Central memory CD4-positive, alpha-beta T cell (primary cell): ENCODE measurements at regions not wholly inside any gene's neighbourhood (a gene's known extent, or its start where the extent isn't known, plus 50 kb on each side); places are given as distances from the start of the nearest gene placed in this dataset.
"Not testable (repeated sequence)": the region's sequence is repeated elsewhere in the genome, so short reads cannot be mapped to it uniquely, and the experiment has no call there.

Source experiments
- DNase-seq: peaks from one replicate; pipeline ENCODE4 v3.0.0; 2022

- DNase-seq, result no peak
These were observed 302.7 kb downstream of the SFMBT2 start for GRCh38 chr10:7108141-7108540.

- DNase-seq, result no peak
These were observed 303.5 kb downstream of the SFMBT2 start for GRCh38 chr10:7107285-7107684.

GRCh38 chr10:7104379-7104778, 306.5 kb downstream of the SFMBT2 start:
- not testable (repeated sequence) for DNase-seq

- no peak for DNase-seq
These were observed 308.1 kb downstream of the SFMBT2 start for GRCh38 chr10:7102557-7103349.

GRCh38 chr10:7102084-7102483, 308.8 kb downstream of the SFMBT2 start:
- no peak for DNase-seq

- no peak for DNase-seq
These were observed 309.4 kb downstream of the SFMBT2 start for GRCh38 chr10:7101451-7101850.

- no peak for DNase-seq
These were observed 310.7 kb downstream of the SFMBT2 start for GRCh38 chr10:7100032-7100702.

GRCh38 chr10:7098160-7098762, 312.6 kb downstream of the SFMBT2 start:
- DNase-seq, result no peak

GRCh38 chr10:7094781-7095180, 316.1 kb downstream of the SFMBT2 start:
- DNase-seq, result no peak

GRCh38 chr10:7093368-7093767, 317.5 kb downstream of the SFMBT2 start:
- no peak for DNase-seq

- DNase-seq, result no peak
These were observed 318.2 kb downstream of the SFMBT2 start for GRCh38 chr10:7092603-7093002.

- no peak for DNase-seq
These were observed 320.3 kb downstream of the SFMBT2 start for GRCh38 chr10:7090529-7090928.

- DNase-seq, result no peak
These were observed 324.8 kb downstream of the SFMBT2 start for GRCh38 chr10:7085913-7086589.

GRCh38 chr10:7085147-7085912, 325.5 kb downstream of the SFMBT2 start:
- no peak for DNase-seq

- no peak for DNase-seq
These were observed 326.4 kb downstream of the SFMBT2 start for GRCh38 chr10:7084280-7085005.

GRCh38 chr10:7082967-7083366, 327.9 kb downstream of the SFMBT2 start:
- no peak for DNase-seq

- DNase-seq, result no peak
These were observed 333.0 kb downstream of the SFMBT2 start for GRCh38 chr10:7077880-7078279.

- no peak for DNase-seq
These were observed 335.0 kb downstream of the SFMBT2 start for GRCh38 chr10:7075851-7076250.

GRCh38 chr10:7075110-7075509, 335.7 kb downstream of the SFMBT2 start:
- no peak for DNase-seq

GRCh38 chr10:7071421-7071820, 339.4 kb downstream of the SFMBT2 start:
- no peak for DNase-seq

- DNase-seq, result no peak
These were observed 339.9 kb downstream of the SFMBT2 start for GRCh38 chr10:7070950-7071349.

- no peak for DNase-seq
These were observed 341.1 kb downstream of the SFMBT2 start for GRCh38 chr10:7069706-7070105.
